Hepatocyte (in vitro differentiated cells): ENCODE measurements at regions not wholly inside any gene's neighbourhood (a gene's known extent, or its start where the extent isn't known, plus 50 kb on each side); places are given as distances from the start of the nearest gene placed in this dataset.

Source experiments
- EZH2 ChIP-seq: fragments of 200-600 bp; sonication (generic); IDR thresholded peaks from 2 replicates; pipeline ENCODE4 v1.6.1; 2016; ENCODE audit warnings: antibody characterized with exemption, mild to moderate bottlenecking, borderline replicate concordance
- TF ChIP-seq, protein P1 (sequence below): fragments of 200-600 bp; sonication (generic); IDR thresholded peaks from 2 replicates; pipeline ENCODE4 v1.5.1; 2016; ENCODE audit warnings: antibody characterized with exemption, mild to moderate bottlenecking; ENCODE audit not compliant: poor library complexity

- TF ChIP-seq, protein P1, sequence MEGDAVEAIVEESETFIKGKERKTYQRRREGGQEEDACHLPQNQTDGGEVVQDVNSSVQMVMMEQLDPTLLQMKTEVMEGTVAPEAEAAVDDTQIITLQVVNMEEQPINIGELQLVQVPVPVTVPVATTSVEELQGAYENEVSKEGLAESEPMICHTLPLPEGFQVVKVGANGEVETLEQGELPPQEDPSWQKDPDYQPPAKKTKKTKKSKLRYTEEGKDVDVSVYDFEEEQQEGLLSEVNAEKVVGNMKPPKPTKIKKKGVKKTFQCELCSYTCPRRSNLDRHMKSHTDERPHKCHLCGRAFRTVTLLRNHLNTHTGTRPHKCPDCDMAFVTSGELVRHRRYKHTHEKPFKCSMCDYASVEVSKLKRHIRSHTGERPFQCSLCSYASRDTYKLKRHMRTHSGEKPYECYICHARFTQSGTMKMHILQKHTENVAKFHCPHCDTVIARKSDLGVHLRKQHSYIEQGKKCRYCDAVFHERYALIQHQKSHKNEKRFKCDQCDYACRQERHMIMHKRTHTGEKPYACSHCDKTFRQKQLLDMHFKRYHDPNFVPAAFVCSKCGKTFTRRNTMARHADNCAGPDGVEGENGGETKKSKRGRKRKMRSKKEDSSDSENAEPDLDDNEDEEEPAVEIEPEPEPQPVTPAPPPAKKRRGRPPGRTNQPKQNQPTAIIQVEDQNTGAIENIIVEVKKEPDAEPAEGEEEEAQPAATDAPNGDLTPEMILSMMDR, result no peak
- TF ChIP-seq EZH2, result no peak
Measured at GRCh38 chr16:17759451-17760390, 289.0 kb upstream of the XYLT1 start.
